Mesenchymal stem cell (in vitro differentiated cells and primary cell): ENCODE measurements at regions not wholly inside any gene's neighbourhood (a gene's known extent, or its start where the extent isn't known, plus 50 kb on each side); places are given as distances from the start of the nearest gene placed in this dataset.

Experiments used
- DNase-seq: peaks from one replicate; pipeline ENCODE4 v3.0.0-alpha.2; 2013
- H2AFZ ChIP-seq: one replicate; pipeline ENCODE4 v1.6.1; 2013; ENCODE audit warnings: low read depth, mild to moderate bottlenecking, control low read depth, inconsistent platforms, low read length, moderate library complexity
- H2AK5ac ChIP-seq: 2 replicates; pipeline ENCODE4 v1.6.1; 2013; ENCODE audit warnings: low read length, moderate library complexity, mild to moderate bottlenecking, inconsistent platforms; ENCODE audit not compliant: severe bottlenecking
- H2BK120ac ChIP-seq: one replicate; pipeline ENCODE4 v1.6.1; 2013; ENCODE audit warnings: low read depth, mild to moderate bottlenecking, inconsistent platforms, low read length, moderate library complexity
- H2BK12ac ChIP-seq, 2 experiments: one replicate each; pipeline ENCODE4 v1.6.1; 2013; ENCODE audit warnings: inconsistent platforms in 2 of 2, low read length in 2 of 2, mild to moderate bottlenecking in 2 of 2, moderate library complexity in 2 of 2, control low read depth in 1 of 2
- H2BK15ac ChIP-seq: one replicate; pipeline ENCODE4 v1.6.1; 2013; ENCODE audit warnings: mild to moderate bottlenecking, low read depth, inconsistent platforms; ENCODE audit not compliant: poor library complexity, severe bottlenecking
- H2BK5ac ChIP-seq: 2 replicates; pipeline ENCODE4 v1.6.1; 2013; ENCODE audit warnings: low read depth, mild to moderate bottlenecking, low read length, control low read depth, inconsistent platforms; ENCODE audit not compliant: poor library complexity, severe bottlenecking
- H3K14ac ChIP-seq, 2 experiments: one replicate each; pipeline ENCODE4 v1.6.1; 2013; ENCODE audit warnings: inconsistent platforms in 2 of 2, low read length in 2 of 2, control low read depth in 1 of 2, mild to moderate bottlenecking in 1 of 2, moderate library complexity in 1 of 2
- H3K18ac ChIP-seq, 2 experiments: one replicate each; pipeline ENCODE4 v1.6.1; 2013; ENCODE audit warnings: inconsistent platforms in 2 of 2, low read length in 2 of 2, control low read depth in 1 of 2, low read depth in 1 of 2, mild to moderate bottlenecking in 1 of 2
- H3K23ac ChIP-seq, 2 experiments: one replicate each; pipeline ENCODE4 v1.6.1; 2013; ENCODE audit warnings: inconsistent platforms in 2 of 2, low read length in 2 of 2, mild to moderate bottlenecking in 2 of 2, moderate library complexity in 2 of 2, control low read depth in 1 of 2
- H3K27ac ChIP-seq: 2 replicates; pipeline ENCODE4 v1.5.1; 2013; ENCODE audit warnings: mild to moderate bottlenecking, moderate library complexity, low read length, control low read depth, inconsistent platforms; ENCODE audit not compliant: poor library complexity, severe bottlenecking
- H3K27me3 ChIP-seq, 2 experiments: 2 replicates each; pipeline versions ENCODE4 v1.6.1 to v1.7.0; 2013; ENCODE audit warnings: low read length in 2 of 2, mild to moderate bottlenecking in 2 of 2, moderate library complexity in 2 of 2, control low read depth in 1 of 2, inconsistent platforms in 1 of 2; ENCODE audit not compliant: control insufficient read depth in 1 of 2, insufficient read depth in 1 of 2
- H3K36me3 ChIP-seq, 2 experiments: 2 replicates each; pipeline versions ENCODE4 v1.6.1 to v1.7.0; 2013; ENCODE audit warnings: low read length in 2 of 2, control low read depth in 1 of 2, inconsistent platforms in 1 of 2, low read depth in 1 of 2, mild to moderate bottlenecking in 1 of 2; ENCODE audit not compliant: insufficient read depth in 2 of 2, control insufficient read depth in 1 of 2
- H3K4ac ChIP-seq, 2 experiments: one replicate each; pipeline ENCODE4 v1.6.1; 2013; ENCODE audit warnings: inconsistent platforms in 2 of 2, low read length in 2 of 2, mild to moderate bottlenecking in 2 of 2, moderate library complexity in 2 of 2, control low read depth in 1 of 2, low read depth in 1 of 2
- H3K4me1 ChIP-seq: 2 replicates; pipeline ENCODE4 v1.6.1; 2013; ENCODE audit warnings: low read depth, low read length, control low read depth; ENCODE audit not compliant: control insufficient read depth, insufficient read depth
- H3K4me2 ChIP-seq: 2 replicates; pipeline ENCODE4 v1.6.1; 2013; ENCODE audit warnings: low read length, mild to moderate bottlenecking, inconsistent platforms; ENCODE audit not compliant: poor library complexity, severe bottlenecking
- H3K4me3 ChIP-seq, 2 experiments: 2 replicates each; pipeline versions ENCODE4 v1.5.1 to v1.7.0; 2013; ENCODE audit warnings: low read length in 2 of 2, mild to moderate bottlenecking in 2 of 2, control low read depth in 1 of 2, low read depth in 1 of 2; ENCODE audit not compliant: insufficient read depth in 1 of 2
- H3K79me1 ChIP-seq: replicated peaks from 2 replicates; pipeline ENCODE4 v1.6.1; 2013; ENCODE audit warnings: mild to moderate bottlenecking, control low read depth, low read length, inconsistent platforms; ENCODE audit not compliant: poor library complexity, severe bottlenecking
- H3K9ac ChIP-seq: 2 replicates; pipeline ENCODE4 v1.7.0; 2013; ENCODE audit warnings: mild to moderate bottlenecking, low read length, moderate library complexity
- H3K9me3 ChIP-seq: 2 replicates; pipeline ENCODE4 v1.7.0; 2013; ENCODE audit warnings: mild to moderate bottlenecking, low read length; ENCODE audit not compliant: control insufficient read depth
- H4K8ac ChIP-seq: one replicate; pipeline ENCODE4 v1.6.1; 2013; ENCODE audit warnings: inconsistent platforms, mild to moderate bottlenecking, low read length, moderate library complexity
- H4K91ac ChIP-seq: one replicate; pipeline ENCODE4 v1.6.1; 2013; ENCODE audit warnings: mild to moderate bottlenecking, low read length, inconsistent platforms
- WGBS: methylation state at CpG from one replicate; pipeline ENCODE4 v1.1.7; 2013; ENCODE audit warnings: mixed read lengths; 5-methylcytosine and 5-hydroxymethylcytosine counted together

DNA sequence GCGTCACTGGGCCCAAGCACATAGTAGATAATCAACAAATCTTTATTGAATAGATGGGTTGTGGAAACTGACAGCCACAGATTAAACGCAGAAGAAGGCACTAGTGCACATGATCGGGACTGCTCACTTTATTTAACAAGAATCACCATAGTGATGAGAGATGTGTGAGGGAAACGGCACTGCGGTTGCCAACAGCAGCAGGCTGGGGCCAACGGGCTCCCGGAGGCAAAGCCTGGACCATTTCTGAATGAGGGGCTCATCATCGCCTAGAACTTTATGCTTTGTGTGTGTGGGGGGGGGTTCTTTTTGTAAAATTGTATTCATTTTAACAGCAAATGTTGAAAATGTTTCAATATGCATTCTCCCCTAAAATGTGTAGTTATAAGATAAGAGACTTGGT lies 61.9 kb upstream of the RUFY1 start:
- Histone ChIP-seq H3K27ac (no peak overlapping the region), H4K91ac (no peak overlapping the region), H3K14ac (no peak overlapping the region), H2BK120ac (no peak overlapping the region), H3K23ac (no peak overlapping the region), H3K36me3 (no peaks in the 10 kb centered on the region), H2AFZ (no peak overlapping the region), H4K8ac (no peak overlapping the region), H3K9ac (no peak overlapping the region), H3K4me3 (no peak overlapping the region), H3K79me1 (no peaks in the 10 kb centered on the region), H3K27me3 (no peaks in the 10 kb centered on the region), H2BK12ac (no peak overlapping the region), H2BK15ac (no peak overlapping the region), H2AK5ac (no peak overlapping the region), H3K4me2 (no peak overlapping the region), H3K4me1 (no peaks in the 10 kb centered on the region), H3K18ac (no peak overlapping the region), H3K4ac (no peak overlapping the region), H2BK5ac (no peak overlapping the region), H3K9me3 (no peaks in the 10 kb centered on the region)
- 96% methylated on average over 6 of the region's 8 CpGs for WGBS
- no peak for DNase-seq

DNA sequence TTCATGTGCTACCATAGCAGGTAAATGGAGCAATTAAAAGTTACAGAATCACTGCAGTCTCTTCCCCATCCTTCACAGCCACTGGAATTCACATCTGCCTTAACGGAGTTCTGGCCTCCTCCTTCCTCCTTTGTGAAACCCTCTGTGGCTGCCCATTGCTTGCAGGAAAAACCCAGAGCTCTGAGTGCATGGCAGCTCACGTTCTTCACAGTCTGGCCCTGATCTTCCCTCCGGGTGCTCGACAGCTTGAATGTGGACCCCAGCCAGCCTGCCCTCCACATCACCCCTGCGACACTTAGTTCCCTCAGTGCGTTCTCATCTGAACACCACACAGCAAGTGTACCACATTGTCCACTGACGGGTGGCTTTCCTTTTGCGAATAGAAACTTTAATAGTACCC lies 63.2 kb upstream of the RUFY1 start:
- H3K4me1 ChIP-seq, result no peaks in the 10 kb centered on the region
- H3K18ac ChIP-seq, result no peak overlapping the region
- H2BK15ac ChIP-seq, result no peak overlapping the region
- no peak overlapping the region for H4K8ac ChIP-seq
- H3K36me3 ChIP-seq, result no peaks in the 10 kb centered on the region
- no peak for DNase-seq
- H3K9me3 ChIP-seq, result no peaks in the 10 kb centered on the region
- H2AK5ac ChIP-seq, result no peak overlapping the region
- H4K91ac ChIP-seq, result no peak overlapping the region
- H2BK12ac ChIP-seq, result no peak overlapping the region
- 79% methylated on average over 6 of the region's 8 CpGs for WGBS
- H3K27me3 ChIP-seq, result no peaks in the 10 kb centered on the region
- no peak overlapping the region for H2BK120ac ChIP-seq
- no peak overlapping the region for H3K27ac ChIP-seq
- no peaks in the 10 kb centered on the region for H3K79me1 ChIP-seq
- no peak overlapping the region for H3K23ac ChIP-seq
- H2BK5ac ChIP-seq, result no peak overlapping the region
- no peak overlapping the region for H3K14ac ChIP-seq
- no peak overlapping the region for H3K4me3 ChIP-seq
- H2AFZ ChIP-seq, result no peak overlapping the region
- H3K4me2 ChIP-seq, result no peak overlapping the region
- H3K4ac ChIP-seq, result no peak overlapping the region
- no peak overlapping the region for H3K9ac ChIP-seq

DNA sequence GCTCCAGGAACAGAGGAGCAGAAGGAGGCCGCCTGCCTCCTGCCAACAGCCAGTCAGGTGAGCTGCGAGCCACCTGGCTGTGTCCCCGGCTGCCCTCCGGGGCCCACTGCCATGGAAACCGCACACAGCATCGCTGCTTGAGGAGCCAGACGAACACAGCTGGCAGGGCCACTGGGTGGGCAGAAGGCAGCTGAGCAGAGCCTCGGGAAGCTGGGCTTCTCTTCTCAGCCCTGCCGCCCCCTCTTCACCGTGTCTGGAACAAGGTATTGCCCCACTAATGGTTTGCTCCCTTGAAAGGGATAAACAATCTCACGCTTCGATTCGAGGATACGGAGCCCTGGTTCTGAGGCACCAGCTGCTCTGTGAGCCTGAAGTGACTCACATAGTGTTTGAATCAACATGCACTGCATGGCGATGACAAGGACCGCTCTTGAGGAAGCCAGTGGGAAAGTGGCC lies 63.7 kb upstream of the RUFY1 start:
- no peak overlapping the region for H3K14ac ChIP-seq

DNA sequence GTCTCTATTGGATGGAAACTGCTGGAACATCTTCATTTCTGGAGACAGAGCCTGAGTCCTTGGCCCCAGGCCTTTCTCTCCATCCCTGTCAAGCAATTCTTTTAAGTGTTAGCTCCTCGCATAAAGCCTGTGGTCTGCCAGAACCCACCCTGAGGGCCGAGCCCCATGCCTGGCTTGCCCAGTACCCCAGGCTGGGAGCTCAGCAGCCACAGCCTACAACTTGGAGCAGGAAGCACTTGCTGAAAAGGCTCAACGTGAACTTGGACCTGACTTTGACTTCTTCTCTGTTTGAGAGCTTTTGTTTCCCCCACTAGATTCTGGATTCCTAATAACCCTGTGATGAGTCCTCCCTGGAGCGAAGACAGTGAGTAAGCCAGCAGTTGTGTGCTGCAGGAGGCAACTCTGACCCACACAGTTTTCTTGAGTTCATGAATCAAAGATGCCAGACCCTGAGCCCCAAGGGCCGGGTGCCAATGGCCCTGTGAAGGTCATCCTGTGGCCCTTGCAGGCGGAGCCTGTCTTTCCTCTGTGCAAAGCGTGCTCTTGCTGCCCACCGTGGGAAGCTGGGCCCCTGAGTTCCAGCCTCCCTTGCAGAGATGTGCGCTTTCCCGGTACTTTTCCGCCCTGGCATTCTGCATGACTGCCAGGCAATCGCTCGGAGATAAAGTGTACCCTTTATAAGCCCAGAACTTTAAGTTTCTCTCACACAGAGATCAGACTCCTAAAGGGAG lies 64.3 kb upstream of the RUFY1 start:
- Histone ChIP-seq H2BK12ac (no peak overlapping the region), H4K91ac (no peak overlapping the region), H3K18ac (no peak overlapping the region), H2BK15ac (no peak overlapping the region), H3K23ac (no peak overlapping the region), H3K27me3 (no peaks in the 10 kb centered on the region), H3K27ac (no peak overlapping the region), H3K79me1 (no peaks in the 10 kb centered on the region), H2AK5ac (no peak overlapping the region), H3K9ac (no peak overlapping the region), H3K14ac (no peak overlapping the region), H3K9me3 (no peaks in the 10 kb centered on the region), H2BK120ac (no peak overlapping the region), H3K4me2 (no peak overlapping the region), H4K8ac (no peak overlapping the region), H2BK5ac (no peak overlapping the region), H2AFZ (no peak overlapping the region), H3K36me3 (no peaks in the 10 kb centered on the region), H3K4me1 (no peaks in the 10 kb centered on the region), H3K4ac (no peak overlapping the region), H3K4me3 (no peak overlapping the region)
- WGBS, result 77% methylated on average over 13 of the region's 13 CpGs
- DNase-seq, result peak; percentile 6

More for the DNA sequence above, 63.7 kb upstream of the RUFY1 start:
- no peak overlapping the region for H3K18ac ChIP-seq
- H3K27me3 ChIP-seq, result no peaks in the 10 kb centered on the region
- no peak overlapping the region for H3K9ac ChIP-seq
- no peak overlapping the region for H3K4me2 ChIP-seq
- H2AK5ac ChIP-seq, result no peak overlapping the region
- no peaks in the 10 kb centered on the region for H3K9me3 ChIP-seq
- no peaks in the 10 kb centered on the region for H3K4me1 ChIP-seq
- no peak overlapping the region for H3K23ac ChIP-seq
- no peak overlapping the region for H3K27ac ChIP-seq
- no peak overlapping the region for H4K8ac ChIP-seq
- H2BK120ac ChIP-seq, result no peak overlapping the region
- H2BK12ac ChIP-seq, result no peak overlapping the region
- no peaks in the 10 kb centered on the region for H3K36me3 ChIP-seq
- no peak overlapping the region for H2BK5ac ChIP-seq
- H2AFZ ChIP-seq, result no peak overlapping the region
- H2BK15ac ChIP-seq, result no peak overlapping the region
- peak; percentile 72 for DNase-seq
- H3K79me1 ChIP-seq, result no peaks in the 10 kb centered on the region
- WGBS, result 74% methylated on average over 16 of the region's 16 CpGs
- H3K4ac ChIP-seq, result no peak overlapping the region
- no peak overlapping the region for H3K4me3 ChIP-seq
- H4K91ac ChIP-seq, result no peak overlapping the region
